CD4-positive, alpha-beta T cell treated with Interleukin-15 for 1 hour (primary cell): ENCODE measurements at regions not wholly inside any gene's neighbourhood (a gene's known extent, or its start where the extent isn't known, plus 50 kb on each side); places are given as distances from the start of the nearest gene placed in this dataset.

ENCODE experiments used
- DNase-seq: peaks from one replicate; pipeline ENCODE4 v3.0.0-alpha.2; 2020

DNA sequence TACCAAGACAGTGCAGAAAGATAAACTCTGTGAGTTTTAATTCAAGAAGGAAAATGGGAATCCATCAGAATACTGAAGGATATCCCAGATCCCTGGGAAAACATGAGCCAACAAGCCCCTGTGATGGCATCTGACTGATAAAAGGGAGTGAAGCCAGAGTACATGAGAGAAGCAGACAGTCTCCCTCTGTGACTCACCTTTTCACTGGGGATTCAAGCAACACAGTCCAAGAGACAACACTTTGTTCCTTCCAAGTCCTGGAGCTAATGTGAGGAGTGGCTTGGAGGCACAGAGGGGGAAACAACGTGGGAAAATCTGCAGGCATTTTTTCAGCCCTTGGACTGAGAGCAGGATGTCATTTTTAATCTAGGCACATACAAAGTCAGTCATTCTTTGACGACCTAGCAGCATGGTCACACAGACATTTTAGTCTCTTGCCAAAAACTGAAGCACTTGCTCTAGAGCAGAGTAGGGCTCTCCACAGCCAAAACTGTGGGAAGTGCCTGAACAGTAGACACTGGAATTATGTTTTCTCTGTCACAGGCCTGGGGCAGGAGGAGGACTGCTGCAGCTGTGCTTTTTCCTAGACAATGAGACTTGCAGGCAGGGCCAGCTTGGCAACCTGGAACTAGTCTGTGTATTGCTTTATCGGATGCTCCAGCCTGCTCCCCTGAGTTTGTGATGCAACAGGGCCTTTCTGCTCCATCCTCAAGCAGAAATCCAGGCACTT lies 465.0 kb upstream of the GJE1 start:
- DNase-seq = no peak

- no peak for DNase-seq
Observed at GRCh38 chr6:141666187-141666586, 466.5 kb upstream of the GJE1 start.

DNA sequence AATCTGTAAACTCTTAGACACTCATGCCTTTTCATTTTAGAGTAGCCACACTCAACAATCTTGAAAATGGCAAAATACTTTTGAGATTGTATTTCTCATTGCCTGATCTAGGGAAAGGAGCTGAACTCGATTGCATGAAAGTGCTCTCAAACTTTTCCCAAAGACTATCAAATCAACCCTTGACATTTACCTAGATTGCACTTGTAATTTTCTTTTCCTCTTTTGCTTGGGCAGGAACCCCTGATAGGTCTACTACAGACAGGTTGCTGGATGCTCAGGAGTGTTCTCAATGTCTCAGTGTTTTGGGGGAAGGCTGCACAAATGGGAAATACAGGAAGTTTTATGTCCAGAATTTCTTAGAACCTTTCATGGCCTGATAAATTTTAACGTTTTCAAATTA lies 468.0 kb upstream of the GJE1 start:
- DNase-seq = no peak

GRCh38 chr6:141659582-141659981 lies 473.1 kb upstream of the GJE1 start:
- no peak for DNase-seq

DNA sequence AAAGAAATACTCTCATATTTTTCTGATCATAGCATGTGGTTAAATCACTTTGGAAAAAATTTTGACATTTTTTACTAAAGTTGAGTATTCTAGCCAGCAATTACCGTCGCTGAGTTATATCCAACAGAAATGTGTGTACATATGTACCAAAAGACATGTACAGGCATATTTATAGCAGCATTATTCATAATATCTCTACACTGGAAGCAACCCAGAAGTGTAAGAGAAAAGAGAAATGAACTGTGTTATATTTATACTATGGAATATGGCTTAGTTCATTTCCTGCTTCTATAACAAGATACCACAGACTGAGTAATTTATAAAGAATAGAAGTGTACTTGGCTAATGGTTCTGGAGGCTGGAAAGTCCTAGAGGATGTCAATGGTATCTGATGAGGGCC lies 474.0 kb upstream of the GJE1 start:
- DNase-seq = no peak

- DNase-seq = no peak
Observed at GRCh38 chr6:141657812-141658211, 474.9 kb upstream of the GJE1 start.

- no peak for DNase-seq
Observed at GRCh38 chr6:141653590-141653989, 479.1 kb upstream of the GJE1 start.

GRCh38 chr6:141641951-141642350 lies 490.8 kb upstream of the GJE1 start:
- DNase-seq = no peak

DNA sequence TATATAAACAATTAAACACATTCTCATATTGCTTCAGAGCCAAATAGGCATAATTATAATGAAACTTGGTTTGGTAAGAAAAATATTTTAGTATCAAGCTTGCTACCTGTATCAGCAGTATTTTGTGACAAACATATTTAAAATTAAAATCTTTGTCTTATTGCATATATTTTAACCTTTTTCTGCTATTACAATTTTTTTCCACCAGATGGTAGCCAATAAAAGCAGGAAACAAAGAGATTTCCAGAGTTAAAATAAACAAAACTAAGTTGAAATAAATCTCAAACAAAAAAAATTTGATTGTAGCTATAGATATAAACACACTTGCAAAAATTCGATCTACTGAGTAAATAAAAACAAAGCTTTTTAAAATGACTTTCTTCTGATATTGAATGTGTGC lies 491.3 kb upstream of the GJE1 start:
- DNase-seq = no peak

DNA sequence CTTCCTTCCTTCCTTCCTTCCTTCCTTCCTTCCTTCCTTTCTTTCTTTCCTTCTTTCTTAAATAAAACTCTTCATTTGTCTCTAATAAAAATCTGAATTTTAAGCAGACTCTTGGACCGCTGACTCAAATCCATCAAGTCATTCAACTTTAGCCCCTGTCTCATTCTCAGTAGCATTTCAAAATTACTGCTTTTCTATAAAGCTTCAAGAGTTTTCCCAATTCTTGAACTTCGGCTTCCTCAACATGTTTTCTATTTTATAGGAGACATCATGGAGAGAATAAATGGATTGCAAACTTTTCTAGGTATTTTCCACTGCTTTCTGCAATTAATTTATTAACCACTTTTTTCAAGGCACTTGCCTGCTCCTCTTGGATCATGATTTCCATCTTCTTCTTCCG lies 497.1 kb upstream of the GJE1 start:
- no peak for DNase-seq

DNA sequence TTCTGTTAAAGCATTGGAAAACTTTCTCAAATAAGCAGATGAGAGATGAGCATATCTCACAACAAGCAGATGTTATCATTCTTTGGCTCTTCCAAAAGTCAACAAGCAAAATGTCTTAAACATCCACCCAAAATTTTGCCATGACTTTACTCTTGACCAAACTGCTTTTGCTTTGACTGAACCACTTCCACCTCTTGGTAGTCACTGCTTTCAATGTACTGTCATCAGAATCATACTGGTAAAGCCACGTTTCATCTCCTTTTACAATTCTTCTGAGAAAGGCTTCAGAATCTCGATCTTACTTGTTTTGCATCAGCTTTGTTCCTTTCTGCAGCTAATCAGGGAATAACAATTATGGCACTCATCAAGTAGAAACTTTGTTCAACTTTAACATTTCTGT lies 498.5 kb upstream of the GJE1 start:
- no peak for DNase-seq

- no peak for DNase-seq
Observed at GRCh38 chr6:141624301-141624700, 508.4 kb upstream of the GJE1 start.

- no peak for DNase-seq
Observed at GRCh38 chr6:141618180-141618581, 514.5 kb upstream of the GJE1 start.

GRCh38 chr6:141610741-141611140 lies 522.0 kb upstream of the GJE1 start:
- no peak for DNase-seq

DNA sequence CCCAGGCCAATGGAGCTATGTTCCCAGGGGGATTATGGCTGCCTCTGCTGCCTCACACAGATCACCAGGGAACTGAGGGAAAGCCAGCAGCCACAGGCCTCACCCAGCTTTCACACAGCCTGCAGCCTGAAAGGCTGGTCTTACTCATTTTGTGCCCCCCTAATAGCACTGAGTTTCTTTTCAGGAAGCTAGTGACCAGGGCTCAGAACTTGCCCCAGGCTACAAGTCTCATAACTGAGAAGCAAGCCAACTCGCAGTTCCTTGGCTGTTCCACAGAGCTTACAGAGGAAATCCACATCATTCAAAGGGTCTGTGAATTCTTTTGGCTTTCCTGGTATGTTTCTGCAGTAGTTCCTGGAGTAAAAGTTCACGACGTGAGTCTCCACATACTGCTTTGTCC lies 524.8 kb upstream of the GJE1 start:
- no peak for DNase-seq

DNA sequence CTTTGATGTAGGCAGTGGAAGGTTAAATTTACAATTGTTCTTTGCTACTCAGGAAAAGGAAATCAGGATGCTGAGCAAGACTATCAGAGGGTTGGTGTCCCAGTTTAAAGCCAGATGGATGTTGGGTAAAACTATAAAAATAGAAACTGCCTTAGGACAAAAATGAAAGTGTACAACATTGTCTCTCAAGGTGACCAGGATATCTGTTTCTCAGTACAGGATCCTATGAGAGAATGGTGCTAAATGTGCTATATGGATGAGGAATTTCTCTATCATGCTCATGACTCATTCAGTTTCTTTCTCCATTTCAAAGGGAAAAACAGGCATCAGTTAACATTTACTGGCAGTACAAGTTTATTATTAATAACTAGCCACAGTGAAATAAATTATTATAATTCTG lies 534.2 kb upstream of the GJE1 start:
- DNase-seq = no peak

GRCh38 chr6:141594874-141595273 lies 537.9 kb upstream of the GJE1 start:
- DNase-seq = no peak

DNA sequence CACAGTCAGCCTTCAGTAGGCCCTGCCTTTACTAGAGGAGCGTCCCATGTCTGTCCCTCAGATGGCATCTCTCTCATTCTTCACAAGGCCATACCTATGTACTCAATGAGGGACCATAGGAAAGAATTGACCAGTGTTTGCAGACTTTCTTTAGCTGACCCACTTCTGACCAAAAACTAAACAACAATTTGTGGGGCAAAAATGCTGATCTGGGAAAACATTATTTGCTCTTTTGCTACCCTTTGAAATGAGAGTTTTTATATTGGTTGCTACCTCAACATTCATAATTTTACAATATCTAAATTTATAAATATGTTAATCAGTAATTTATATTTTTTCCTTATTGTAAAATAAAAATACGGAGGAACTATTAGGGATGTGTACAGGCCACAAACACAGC lies 539.4 kb upstream of the GJE1 start:
- DNase-seq = no peak

DNA sequence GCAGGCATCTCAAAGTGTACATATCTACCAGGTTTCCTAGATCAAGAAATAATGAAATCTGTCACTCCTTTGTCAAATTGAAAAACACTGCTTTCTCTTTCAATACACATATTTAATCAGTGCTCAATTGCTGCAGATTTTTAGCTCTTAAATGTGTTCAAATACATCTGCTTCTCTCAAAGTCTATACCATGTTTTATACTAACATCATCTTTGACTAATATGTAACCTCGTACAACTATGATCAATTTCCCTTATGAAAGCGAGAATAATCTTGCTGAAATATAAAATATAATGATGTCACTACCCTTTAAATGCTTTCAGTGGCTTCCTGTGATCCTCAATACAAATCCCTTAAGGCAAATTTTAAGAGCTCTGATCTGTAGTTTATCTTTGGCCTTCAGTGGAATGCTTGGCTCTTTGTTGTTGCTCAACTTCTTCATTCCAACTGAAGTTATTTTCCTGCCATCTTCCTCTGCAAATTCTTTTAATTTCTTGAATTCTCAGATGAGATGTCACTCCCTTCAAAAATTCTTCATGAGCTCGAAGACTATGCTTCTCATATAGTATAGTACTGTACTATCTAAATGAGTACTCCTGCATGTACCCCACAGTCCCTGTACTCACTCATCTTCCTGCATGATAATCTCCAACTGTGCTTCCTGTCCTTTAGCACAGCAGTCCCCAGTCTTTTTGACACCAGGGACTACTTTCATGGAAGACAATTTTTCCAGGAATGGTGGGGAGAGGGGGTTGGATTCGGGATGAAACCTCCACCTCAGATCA lies 545.1 kb upstream of the GJE1 start:
- DNase-seq = no peak

GRCh38 chr6:141580988-141581552 lies 551.7 kb upstream of the GJE1 start:
- DNase-seq = no peak

GRCh38 chr6:141580131-141580530 lies 552.6 kb upstream of the GJE1 start:
- no peak for DNase-seq

GRCh38 chr6:141576751-141577150 lies 556.0 kb upstream of the GJE1 start:
- DNase-seq = no peak

GRCh38 chr6:141562851-141563763 lies 569.6 kb upstream of the GJE1 start:
- peak; percentile 70 for DNase-seq
